ENCODE measurements at regions not wholly inside any gene's neighbourhood (a gene's known extent, or its start where the extent isn't known, plus 50 kb on each side); places are given as distances from the start of the nearest gene placed in this dataset.

- TF ChIP-seq, protein P1, sequence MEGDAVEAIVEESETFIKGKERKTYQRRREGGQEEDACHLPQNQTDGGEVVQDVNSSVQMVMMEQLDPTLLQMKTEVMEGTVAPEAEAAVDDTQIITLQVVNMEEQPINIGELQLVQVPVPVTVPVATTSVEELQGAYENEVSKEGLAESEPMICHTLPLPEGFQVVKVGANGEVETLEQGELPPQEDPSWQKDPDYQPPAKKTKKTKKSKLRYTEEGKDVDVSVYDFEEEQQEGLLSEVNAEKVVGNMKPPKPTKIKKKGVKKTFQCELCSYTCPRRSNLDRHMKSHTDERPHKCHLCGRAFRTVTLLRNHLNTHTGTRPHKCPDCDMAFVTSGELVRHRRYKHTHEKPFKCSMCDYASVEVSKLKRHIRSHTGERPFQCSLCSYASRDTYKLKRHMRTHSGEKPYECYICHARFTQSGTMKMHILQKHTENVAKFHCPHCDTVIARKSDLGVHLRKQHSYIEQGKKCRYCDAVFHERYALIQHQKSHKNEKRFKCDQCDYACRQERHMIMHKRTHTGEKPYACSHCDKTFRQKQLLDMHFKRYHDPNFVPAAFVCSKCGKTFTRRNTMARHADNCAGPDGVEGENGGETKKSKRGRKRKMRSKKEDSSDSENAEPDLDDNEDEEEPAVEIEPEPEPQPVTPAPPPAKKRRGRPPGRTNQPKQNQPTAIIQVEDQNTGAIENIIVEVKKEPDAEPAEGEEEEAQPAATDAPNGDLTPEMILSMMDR (IDR thresholded peaks at IDR 0.05 in 2 of 3, conservative IDR thresholded peaks at IDR 0.05 in 1 of 3; ENCODE audit: borderline replicate concordance in 1 of 3, insufficient read depth in 1 of 3, low read depth in 2 of 3, low read length in 2 of 3), result no peak
- TF ChIP-seq EZH2phosphoT487 (IDR thresholded peaks at IDR 0.05; ENCODE audit: borderline replicate concordance) (no peak), CEBPB (IDR thresholded peaks at IDR 0.05; ENCODE audit: low read depth) (no peak), POLR2A (IDR thresholded peaks at IDR 0.05; ENCODE audit: borderline replicate concordance, extremely low read depth, insufficient read depth, insufficient read length) (no peak)
Measured at GRCh38 chr12:61939977-61940376, 320.2 kb upstream of the USP15 start.
